Mesenchymal stem cell (in vitro differentiated cells and primary cell): ENCODE measurements at regions not wholly inside any gene's neighbourhood (a gene's known extent, or its start where the extent isn't known, plus 50 kb on each side); places are given as distances from the start of the nearest gene placed in this dataset.
"Not testable (repeated sequence)": the region's sequence is repeated elsewhere in the genome, so short reads cannot be mapped to it uniquely, and the experiment has no call there.

Source experiments
- DNase-seq: peaks from one replicate; pipeline ENCODE4 v3.0.0-alpha.2; 2013
- H2AFZ ChIP-seq: one replicate; pipeline ENCODE4 v1.6.1; 2013; ENCODE audit warnings: low read depth, mild to moderate bottlenecking, control low read depth, inconsistent platforms, low read length, moderate library complexity
- H2AK5ac ChIP-seq: 2 replicates; pipeline ENCODE4 v1.6.1; 2013; ENCODE audit warnings: low read length, moderate library complexity, mild to moderate bottlenecking, inconsistent platforms; ENCODE audit not compliant: severe bottlenecking
- H2BK120ac ChIP-seq: one replicate; pipeline ENCODE4 v1.6.1; 2013; ENCODE audit warnings: low read depth, mild to moderate bottlenecking, inconsistent platforms, low read length, moderate library complexity
- H2BK12ac ChIP-seq, 2 experiments: one replicate each; pipeline ENCODE4 v1.6.1; 2013; ENCODE audit warnings: inconsistent platforms in 2 of 2, low read length in 2 of 2, mild to moderate bottlenecking in 2 of 2, moderate library complexity in 2 of 2, control low read depth in 1 of 2
- H2BK15ac ChIP-seq: one replicate; pipeline ENCODE4 v1.6.1; 2013; ENCODE audit warnings: mild to moderate bottlenecking, low read depth, inconsistent platforms; ENCODE audit not compliant: poor library complexity, severe bottlenecking
- H2BK5ac ChIP-seq: 2 replicates; pipeline ENCODE4 v1.6.1; 2013; ENCODE audit warnings: low read depth, mild to moderate bottlenecking, low read length, control low read depth, inconsistent platforms; ENCODE audit not compliant: poor library complexity, severe bottlenecking
- H3K14ac ChIP-seq, 2 experiments: one replicate each; pipeline ENCODE4 v1.6.1; 2013; ENCODE audit warnings: inconsistent platforms in 2 of 2, low read length in 2 of 2, control low read depth in 1 of 2, mild to moderate bottlenecking in 1 of 2, moderate library complexity in 1 of 2
- H3K18ac ChIP-seq, 2 experiments: one replicate each; pipeline ENCODE4 v1.6.1; 2013; ENCODE audit warnings: inconsistent platforms in 2 of 2, low read length in 2 of 2, control low read depth in 1 of 2, low read depth in 1 of 2, mild to moderate bottlenecking in 1 of 2
- H3K23ac ChIP-seq, 2 experiments: one replicate each; pipeline ENCODE4 v1.6.1; 2013; ENCODE audit warnings: inconsistent platforms in 2 of 2, low read length in 2 of 2, mild to moderate bottlenecking in 2 of 2, moderate library complexity in 2 of 2, control low read depth in 1 of 2
- H3K27ac ChIP-seq: 2 replicates; pipeline ENCODE4 v1.5.1; 2013; ENCODE audit warnings: mild to moderate bottlenecking, moderate library complexity, low read length, control low read depth, inconsistent platforms; ENCODE audit not compliant: poor library complexity, severe bottlenecking
- H3K27me3 ChIP-seq, 2 experiments: 2 replicates each; pipeline versions ENCODE4 v1.6.1 to v1.7.0; 2013; ENCODE audit warnings: low read length in 2 of 2, mild to moderate bottlenecking in 2 of 2, moderate library complexity in 2 of 2, control low read depth in 1 of 2, inconsistent platforms in 1 of 2; ENCODE audit not compliant: control insufficient read depth in 1 of 2, insufficient read depth in 1 of 2
- H3K36me3 ChIP-seq, 2 experiments: 2 replicates each; pipeline versions ENCODE4 v1.6.1 to v1.7.0; 2013; ENCODE audit warnings: low read length in 2 of 2, control low read depth in 1 of 2, inconsistent platforms in 1 of 2, low read depth in 1 of 2, mild to moderate bottlenecking in 1 of 2; ENCODE audit not compliant: insufficient read depth in 2 of 2, control insufficient read depth in 1 of 2
- H3K4ac ChIP-seq, 2 experiments: one replicate each; pipeline ENCODE4 v1.6.1; 2013; ENCODE audit warnings: inconsistent platforms in 2 of 2, low read length in 2 of 2, mild to moderate bottlenecking in 2 of 2, moderate library complexity in 2 of 2, control low read depth in 1 of 2, low read depth in 1 of 2
- H3K4me1 ChIP-seq: 2 replicates; pipeline ENCODE4 v1.6.1; 2013; ENCODE audit warnings: low read depth, low read length, control low read depth; ENCODE audit not compliant: control insufficient read depth, insufficient read depth
- H3K4me2 ChIP-seq: 2 replicates; pipeline ENCODE4 v1.6.1; 2013; ENCODE audit warnings: low read length, mild to moderate bottlenecking, inconsistent platforms; ENCODE audit not compliant: poor library complexity, severe bottlenecking
- H3K4me3 ChIP-seq, 2 experiments: 2 replicates each; pipeline versions ENCODE4 v1.5.1 to v1.7.0; 2013; ENCODE audit warnings: low read length in 2 of 2, mild to moderate bottlenecking in 2 of 2, control low read depth in 1 of 2, low read depth in 1 of 2; ENCODE audit not compliant: insufficient read depth in 1 of 2
- H3K79me1 ChIP-seq: replicated peaks from 2 replicates; pipeline ENCODE4 v1.6.1; 2013; ENCODE audit warnings: mild to moderate bottlenecking, control low read depth, low read length, inconsistent platforms; ENCODE audit not compliant: poor library complexity, severe bottlenecking
- H3K9ac ChIP-seq: 2 replicates; pipeline ENCODE4 v1.7.0; 2013; ENCODE audit warnings: mild to moderate bottlenecking, low read length, moderate library complexity
- H3K9me3 ChIP-seq: 2 replicates; pipeline ENCODE4 v1.7.0; 2013; ENCODE audit warnings: mild to moderate bottlenecking, low read length; ENCODE audit not compliant: control insufficient read depth
- H4K8ac ChIP-seq: one replicate; pipeline ENCODE4 v1.6.1; 2013; ENCODE audit warnings: inconsistent platforms, mild to moderate bottlenecking, low read length, moderate library complexity
- H4K91ac ChIP-seq: one replicate; pipeline ENCODE4 v1.6.1; 2013; ENCODE audit warnings: mild to moderate bottlenecking, low read length, inconsistent platforms
- WGBS: methylation state at CpG from one replicate; pipeline ENCODE4 v1.1.7; 2013; ENCODE audit warnings: mixed read lengths; 5-methylcytosine and 5-hydroxymethylcytosine counted together

DNA sequence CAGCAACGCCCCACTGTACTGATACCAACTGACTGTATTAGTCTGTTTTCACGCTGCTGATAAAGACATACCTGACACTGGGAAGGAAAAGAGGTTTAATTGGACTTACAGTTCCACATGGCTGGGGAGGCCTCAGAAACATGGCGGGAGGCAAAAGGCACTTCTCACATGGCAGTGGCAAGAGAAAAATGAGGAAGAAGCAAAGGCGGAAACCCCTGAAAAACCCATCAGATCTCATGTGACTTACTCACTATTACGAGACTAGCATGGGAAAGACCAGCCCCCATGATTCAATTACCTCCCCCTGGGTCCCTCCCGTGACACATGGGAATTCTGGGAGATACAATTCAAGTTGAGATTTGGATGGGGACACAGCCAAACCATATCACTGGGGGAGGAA, 110.0 kb upstream of the LNX1 start:
- WGBS, result 100% methylated on average over 6 of the region's 6 CpGs
- peak overlapping the region in 1 of 2 experiments; percentile 42 for H3K4ac ChIP-seq
- H3K18ac ChIP-seq, result peak overlapping the region; percentile 44 to 45
- H3K27me3 ChIP-seq, H2BK5ac ChIP-seq, H2BK120ac ChIP-seq, H3K4me2 ChIP-seq, H3K9me3 ChIP-seq, H2BK15ac ChIP-seq, H2AFZ ChIP-seq, H3K23ac ChIP-seq, H3K4me1 ChIP-seq, H4K8ac ChIP-seq, H3K9ac ChIP-seq, DNase-seq, H3K79me1 ChIP-seq, H3K36me3 ChIP-seq, H3K27ac ChIP-seq, H3K4me3 ChIP-seq: not testable (repeated sequence)
- H3K14ac ChIP-seq, result peak overlapping the region in 1 of 2 experiments; percentile 46
- peak overlapping the region; percentile 27 to 91 for H2BK12ac ChIP-seq
- H4K91ac ChIP-seq, result peak overlapping the region; percentile 18
- H2AK5ac ChIP-seq, result peak overlapping the region; percentile 35

DNA sequence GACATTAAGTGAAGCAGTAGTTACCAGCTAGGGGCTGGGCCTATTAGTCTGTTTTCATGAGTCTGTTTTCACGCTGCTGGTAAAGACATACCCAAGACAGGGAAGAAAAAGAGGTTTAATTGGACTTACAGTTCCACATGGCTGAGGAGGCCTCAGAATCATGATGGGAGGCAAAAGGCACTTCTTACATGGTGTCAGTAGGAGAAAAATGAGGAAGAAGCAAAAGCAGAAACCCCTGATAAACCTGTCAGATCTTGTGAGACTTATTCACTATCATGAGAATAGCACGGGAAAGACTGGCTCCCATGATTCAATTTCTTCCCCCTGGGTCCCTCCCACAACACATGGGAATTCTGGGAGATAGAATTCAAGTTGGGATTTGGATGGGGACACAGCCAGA, 108.0 kb upstream of the LNX1 start:
- not testable (repeated sequence) for H3K36me3 ChIP-seq, H2BK12ac ChIP-seq, H2BK120ac ChIP-seq, H3K27me3 ChIP-seq, H2AFZ ChIP-seq, H3K4ac ChIP-seq, H3K14ac ChIP-seq, H3K4me3 ChIP-seq, H4K91ac ChIP-seq, H2AK5ac ChIP-seq, H3K27ac ChIP-seq, H3K18ac ChIP-seq, H2BK15ac ChIP-seq, H3K4me1 ChIP-seq, H3K79me1 ChIP-seq, H3K9me3 ChIP-seq, H3K9ac ChIP-seq, H3K4me2 ChIP-seq, DNase-seq, H3K23ac ChIP-seq, H2BK5ac ChIP-seq, H4K8ac ChIP-seq
- WGBS, result 96% methylated on average over 1 of the region's 2 CpGs

DNA sequence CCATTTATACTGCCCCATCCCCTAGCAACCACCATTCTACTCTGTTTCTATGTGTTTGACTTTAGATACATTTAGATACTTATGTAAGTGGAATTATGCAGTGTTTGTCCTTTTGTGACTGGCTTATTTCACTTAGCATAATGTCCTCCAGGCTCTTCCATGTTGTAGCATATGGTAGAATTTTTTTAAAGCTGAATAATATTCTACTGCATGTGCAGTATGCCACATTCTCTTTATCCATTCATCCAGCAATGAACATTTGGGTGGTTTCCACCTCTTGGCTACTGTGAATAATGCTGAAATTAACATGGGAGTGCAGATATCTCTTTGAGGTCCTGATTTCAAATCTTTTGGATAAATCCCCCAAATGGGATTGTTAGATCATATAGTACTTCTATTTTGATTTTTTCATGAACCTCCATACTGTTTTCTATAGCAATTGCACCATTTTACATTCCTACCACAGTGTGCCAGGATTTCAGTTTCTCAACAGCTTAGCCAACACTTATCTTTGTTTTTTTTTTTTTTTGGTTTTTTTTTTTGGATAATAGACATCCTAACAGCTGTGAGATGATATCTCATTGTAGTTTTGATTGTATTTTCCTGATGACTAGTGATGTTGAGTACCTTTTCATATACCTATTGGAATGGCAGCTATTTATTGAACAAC, 105.9 kb upstream of the LNX1 start:
- H2BK15ac ChIP-seq, result no peak overlapping the region

DNA sequence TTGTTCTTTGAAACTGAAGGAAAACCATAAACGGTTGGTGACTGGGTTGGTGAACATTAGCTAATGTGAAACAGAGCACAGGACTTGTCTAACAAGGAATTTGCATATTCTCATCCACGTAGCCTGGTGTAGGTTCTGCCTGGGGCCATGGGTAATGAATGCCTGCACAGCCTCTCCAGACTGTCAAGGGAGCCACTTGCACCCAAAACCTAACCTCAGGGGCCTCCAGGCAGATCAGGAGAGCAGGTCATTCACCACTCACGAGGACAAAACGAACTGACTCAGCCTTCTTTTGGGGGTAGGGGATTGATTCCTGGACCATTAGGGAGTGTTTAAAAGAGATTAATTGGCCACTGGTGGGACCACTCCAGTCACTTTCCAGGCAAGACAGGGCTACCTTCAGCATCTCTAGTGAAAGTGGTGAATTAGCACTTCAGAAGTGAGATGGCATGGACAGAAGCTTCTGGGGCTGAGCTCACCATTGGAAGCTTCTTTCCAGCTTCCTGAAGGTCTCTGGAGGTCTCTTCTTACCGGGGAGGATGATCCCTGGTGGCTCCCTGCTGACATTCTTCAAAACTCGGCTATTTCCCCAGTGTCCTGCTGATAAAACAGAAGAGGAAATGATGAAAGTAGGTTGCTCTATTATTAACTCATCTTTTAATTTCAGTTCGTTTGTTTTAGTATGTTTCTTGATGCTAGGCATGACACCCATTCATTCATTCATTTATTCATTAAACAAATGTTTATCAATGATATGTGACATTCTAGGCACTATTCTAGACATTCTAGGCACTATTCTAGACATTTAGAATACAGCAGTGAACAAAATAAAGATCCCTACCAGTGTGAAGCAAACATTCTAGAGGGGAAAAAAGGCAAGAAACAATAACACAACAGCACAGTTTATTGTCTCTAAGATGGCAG, 104.5 kb upstream of the LNX1 start:
- Histone ChIP-seq H3K9me3 (no peaks in the 10 kb centered on the region), H2AFZ (no peak overlapping the region), H3K9ac (no peak overlapping the region), H3K18ac (peak overlapping the region; percentile 48 to 81), H3K27me3 (no peaks in the 10 kb centered on the region), H3K4me3 (no peak overlapping the region), H2BK5ac (no peak overlapping the region), H2BK12ac (peak overlapping the region in 1 of 2 experiments; percentile 45), H2BK120ac (no peak overlapping the region), H3K4me1 (no peaks in the 10 kb centered on the region), H2AK5ac (no peak overlapping the region), H4K8ac (peak overlapping the region; percentile 47), H3K36me3 (no peaks in the 10 kb centered on the region), H3K23ac (no peak overlapping the region), H4K91ac (peak overlapping the region; percentile 43), H3K27ac (no peak overlapping the region), H3K14ac (peak overlapping the region in 1 of 2 experiments; percentile 35), H3K4me2 (no peak overlapping the region), H3K79me1 (no peaks in the 10 kb centered on the region), H3K4ac (peak overlapping the region in 1 of 2 experiments; percentile 60), H2BK15ac (no peak overlapping the region)
- 85% methylated on average over 5 of the region's 7 CpGs for WGBS
- no peak for DNase-seq

More for the DNA sequence above, 105.9 kb upstream of the LNX1 start:
- H3K4me3 ChIP-seq, result no peak overlapping the region
- H2AFZ ChIP-seq, result no peak overlapping the region
- no peak overlapping the region for H4K8ac ChIP-seq
- H3K18ac ChIP-seq, result no peak overlapping the region
- H4K91ac ChIP-seq, result no peak overlapping the region
- no peaks in the 10 kb centered on the region for H3K4me1 ChIP-seq
- no peak overlapping the region for H2BK120ac ChIP-seq
- no peaks in the 10 kb centered on the region for H3K9me3 ChIP-seq
- H2AK5ac ChIP-seq, result no peak overlapping the region
- no peak overlapping the region for H3K9ac ChIP-seq
- H3K23ac ChIP-seq, result no peak overlapping the region
- no peak overlapping the region for H3K27ac ChIP-seq
- no peaks in the 10 kb centered on the region for H3K79me1 ChIP-seq
- no peak overlapping the region for H2BK5ac ChIP-seq
- H3K14ac ChIP-seq, result no peak overlapping the region
- no peaks in the 10 kb centered on the region for H3K27me3 ChIP-seq
- no peak for DNase-seq
- H3K4me2 ChIP-seq, result no peak overlapping the region
- H2BK12ac ChIP-seq, result no peak overlapping the region
- H3K4ac ChIP-seq, result no peak overlapping the region
- no peaks in the 10 kb centered on the region for H3K36me3 ChIP-seq
